ENCODE measurements at regions not wholly inside any gene's neighbourhood (a gene's known extent, or its start where the extent isn't known, plus 50 kb on each side); places are given as distances from the start of the nearest gene placed in this dataset.

GRCh38 chr2:136517716-136518115 lies 247.6 kb upstream of the THSD7B start:
- Mint-ChIP-seq H3K27me3 (ENCODE audit: low read depth) (peaks cover 43% of the 10 kb centered on the region), H3K9me3 (no peaks in the 10 kb centered on the region), H3K4me1 (no peaks in the 10 kb centered on the region), H3K36me3 (no peaks in the 10 kb centered on the region), H3K4me3 (no peak overlapping the region), H3K27ac (no peak overlapping the region)
- DNase-seq (ENCODE audit: low spot score in 2 of 2, unreplicated experiment in 2 of 2) = no peak
- TF ChIP-seq CTCF (IDR thresholded peaks at IDR 0.05; ENCODE audit: unreplicated experiment) = no peak

GRCh38 chr2:136510244-136510643 lies 255.1 kb upstream of the THSD7B start:
- H3K27me3 Mint-ChIP-seq (ENCODE audit: low read depth) = peaks cover 35% of the 10 kb centered on the region
- H3K27ac Mint-ChIP-seq = no peak overlapping the region
- no peaks in the 10 kb centered on the region for H3K9me3 Mint-ChIP-seq
- TF ChIP-seq CTCF (IDR thresholded peaks at IDR 0.05; ENCODE audit: unreplicated experiment) = no peak
- DNase-seq (ENCODE audit: low spot score in 2 of 2, unreplicated experiment in 2 of 2) = no peak
- H3K4me1 Mint-ChIP-seq = no peaks in the 10 kb centered on the region
- no peak overlapping the region for H3K4me3 Mint-ChIP-seq
- no peaks in the 10 kb centered on the region for H3K36me3 Mint-ChIP-seq

- Mint-ChIP-seq H3K4me1 (no peaks in the 10 kb centered on the region), H3K36me3 (no peaks in the 10 kb centered on the region), H3K4me3 (no peak overlapping the region), H3K27ac (no peak overlapping the region), H3K9me3 (no peaks in the 10 kb centered on the region), H3K27me3 (ENCODE audit: low read depth) (peaks cover 16% of the 10 kb centered on the region)
- no peak for DNase-seq (ENCODE audit: low spot score in 2 of 2, unreplicated experiment in 2 of 2)
- TF ChIP-seq CTCF (IDR thresholded peaks at IDR 0.05; ENCODE audit: unreplicated experiment) = no peak
Observed at GRCh38 chr2:136505462-136505861, 259.9 kb upstream of the THSD7B start.

GRCh38 chr2:136502660-136503059 lies 262.7 kb upstream of the THSD7B start:
- H3K36me3 Mint-ChIP-seq = no peaks in the 10 kb centered on the region
- H3K9me3 Mint-ChIP-seq = no peaks in the 10 kb centered on the region
- H3K27me3 Mint-ChIP-seq (ENCODE audit: low read depth) = peaks cover 5% of the 10 kb centered on the region
- H3K4me1 Mint-ChIP-seq = no peaks in the 10 kb centered on the region
- TF ChIP-seq CTCF (IDR thresholded peaks at IDR 0.05; ENCODE audit: unreplicated experiment) = no peak
- no peak overlapping the region for H3K27ac Mint-ChIP-seq
- no peak overlapping the region for H3K4me3 Mint-ChIP-seq
- no peak for DNase-seq (ENCODE audit: low spot score in 2 of 2, unreplicated experiment in 2 of 2)

- Mint-ChIP-seq H3K9me3 (no peaks in the 10 kb centered on the region), H3K36me3 (no peaks in the 10 kb centered on the region)
- no peak for TF ChIP-seq CTCF (IDR thresholded peaks at IDR 0.05; ENCODE audit: unreplicated experiment)
Observed at GRCh38 chr2:136497709-136498108, 267.6 kb upstream of the THSD7B start.

GRCh38 chr2:136496966-136497365 lies 268.4 kb upstream of the THSD7B start:
- Mint-ChIP-seq H3K27me3 (ENCODE audit: low read depth) (peaks cover 14% of the 10 kb centered on the region), H3K4me3 (no peak overlapping the region), H3K9me3 (no peaks in the 10 kb centered on the region), H3K4me1 (no peaks in the 10 kb centered on the region), H3K27ac (no peak overlapping the region), H3K36me3 (no peaks in the 10 kb centered on the region)
- no peak for DNase-seq (ENCODE audit: low spot score in 2 of 2, unreplicated experiment in 2 of 2)
- no peak for TF ChIP-seq CTCF (IDR thresholded peaks at IDR 0.05; ENCODE audit: unreplicated experiment)

More at GRCh38 chr2:136497709-136498108, 267.6 kb upstream of the THSD7B start:
- H3K27ac Mint-ChIP-seq = no peak overlapping the region
- peaks cover 11% of the 10 kb centered on the region for H3K27me3 Mint-ChIP-seq (ENCODE audit: low read depth)
- no peak for DNase-seq (ENCODE audit: low spot score in 2 of 2, unreplicated experiment in 2 of 2)
- no peaks in the 10 kb centered on the region for H3K4me1 Mint-ChIP-seq
- no peak overlapping the region for H3K4me3 Mint-ChIP-seq

Measured in mesothelial cell of epicardium (in vitro differentiated cells).